Panc1 (cell line): ENCODE measurements at regions not wholly inside any gene's neighbourhood (a gene's known extent, or its start where the extent isn't known, plus 50 kb on each side); places are given as distances from the start of the nearest gene placed in this dataset.

Experiments used
- POLR2AphosphoS5 ChIP-seq: IDR thresholded peaks from 2 replicates; pipeline ENCODE4 v1.6.1; 2012; ENCODE audit warnings: mild to moderate bottlenecking, low read depth, low read length, moderate library complexity
- REST ChIP-seq, 2 experiments: IDR thresholded peaks; 2 replicates each; pipeline ENCODE4 v1.6.1; 2011 to 2012; ENCODE audit warnings: low read depth in 2 of 2, control low read depth in 1 of 2, low read length in 1 of 2, mild to moderate bottlenecking in 1 of 2, moderate library complexity in 1 of 2; ENCODE audit not compliant: insufficient read depth in 1 of 2
- TCF7L2 ChIP-seq: IDR thresholded peaks from 2 replicates; pipeline ENCODE4 v1.6.1; 2011; ENCODE audit warnings: mild to moderate bottlenecking, low read depth, low read length, inconsistent platforms
- TF ChIP-seq, protein P1 (sequence below): fragments of 450-650 bp; IDR thresholded peaks from 2 replicates; pipeline ENCODE4 v1.5.1; 2017; ENCODE audit warnings: mild to moderate bottlenecking

DNA sequence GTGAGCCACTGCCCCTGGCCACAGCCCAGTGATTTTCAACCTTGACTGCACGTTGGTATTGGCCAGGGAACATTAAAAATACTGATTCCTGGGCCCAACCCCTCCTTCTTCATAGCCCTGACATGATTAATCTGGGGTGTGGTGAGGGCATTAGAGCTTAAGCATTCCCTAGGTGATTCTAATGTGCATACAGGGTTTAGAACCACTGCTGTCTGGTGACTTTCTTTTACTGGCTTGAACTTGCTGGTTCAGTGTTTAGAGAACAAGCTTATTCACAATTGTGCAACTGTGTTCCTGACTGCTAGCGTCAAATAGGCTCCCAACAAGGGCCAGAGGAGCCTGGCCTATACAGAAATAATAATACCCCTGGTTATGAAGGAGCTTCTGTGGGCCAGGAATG, 488.8 kb upstream of the CCDC196 start:
- TF ChIP-seq, protein P1, sequence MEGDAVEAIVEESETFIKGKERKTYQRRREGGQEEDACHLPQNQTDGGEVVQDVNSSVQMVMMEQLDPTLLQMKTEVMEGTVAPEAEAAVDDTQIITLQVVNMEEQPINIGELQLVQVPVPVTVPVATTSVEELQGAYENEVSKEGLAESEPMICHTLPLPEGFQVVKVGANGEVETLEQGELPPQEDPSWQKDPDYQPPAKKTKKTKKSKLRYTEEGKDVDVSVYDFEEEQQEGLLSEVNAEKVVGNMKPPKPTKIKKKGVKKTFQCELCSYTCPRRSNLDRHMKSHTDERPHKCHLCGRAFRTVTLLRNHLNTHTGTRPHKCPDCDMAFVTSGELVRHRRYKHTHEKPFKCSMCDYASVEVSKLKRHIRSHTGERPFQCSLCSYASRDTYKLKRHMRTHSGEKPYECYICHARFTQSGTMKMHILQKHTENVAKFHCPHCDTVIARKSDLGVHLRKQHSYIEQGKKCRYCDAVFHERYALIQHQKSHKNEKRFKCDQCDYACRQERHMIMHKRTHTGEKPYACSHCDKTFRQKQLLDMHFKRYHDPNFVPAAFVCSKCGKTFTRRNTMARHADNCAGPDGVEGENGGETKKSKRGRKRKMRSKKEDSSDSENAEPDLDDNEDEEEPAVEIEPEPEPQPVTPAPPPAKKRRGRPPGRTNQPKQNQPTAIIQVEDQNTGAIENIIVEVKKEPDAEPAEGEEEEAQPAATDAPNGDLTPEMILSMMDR = no peak
- no peak for TF ChIP-seq TCF7L2
- no peak for TF ChIP-seq REST (IDR thresholded peaks at IDR 0.05; ENCODE audit: insufficient read depth in 1 of 2, low read depth in 2 of 2, low read length in 1 of 2)
- TF ChIP-seq POLR2AphosphoS5 = no peak
